ENCODE measurements at regions not wholly inside any gene's neighbourhood (a gene's known extent, or its start where the extent isn't known, plus 50 kb on each side); places are given as distances from the start of the nearest gene placed in this dataset.

DNA sequence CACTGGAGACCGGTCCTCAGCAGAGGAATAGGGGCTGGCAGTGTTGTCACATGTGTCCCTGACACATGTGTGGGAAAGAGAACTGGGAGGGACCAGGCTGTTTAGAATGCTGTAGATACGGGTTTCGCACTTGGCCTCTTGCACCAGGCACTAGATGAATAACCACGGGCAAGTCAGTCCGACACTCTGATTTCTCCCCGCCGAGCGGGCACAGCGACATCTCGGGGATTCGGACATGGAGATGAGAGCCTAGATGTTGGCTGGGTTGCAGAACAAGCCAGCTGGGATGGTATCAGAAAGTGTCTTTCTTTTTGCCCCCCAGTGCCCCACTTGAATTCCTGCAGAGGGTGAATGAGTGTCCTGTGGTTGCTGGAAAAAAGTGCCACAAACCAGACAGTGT lies 80.6 kb upstream of the SLC22A11 start:
- H3K27ac ChIP-seq: no peak overlapping the region
- TF ChIP-seq ZFX (IDR thresholded peaks at IDR 0.05): no peak
- TF ChIP-seq, protein P1, sequence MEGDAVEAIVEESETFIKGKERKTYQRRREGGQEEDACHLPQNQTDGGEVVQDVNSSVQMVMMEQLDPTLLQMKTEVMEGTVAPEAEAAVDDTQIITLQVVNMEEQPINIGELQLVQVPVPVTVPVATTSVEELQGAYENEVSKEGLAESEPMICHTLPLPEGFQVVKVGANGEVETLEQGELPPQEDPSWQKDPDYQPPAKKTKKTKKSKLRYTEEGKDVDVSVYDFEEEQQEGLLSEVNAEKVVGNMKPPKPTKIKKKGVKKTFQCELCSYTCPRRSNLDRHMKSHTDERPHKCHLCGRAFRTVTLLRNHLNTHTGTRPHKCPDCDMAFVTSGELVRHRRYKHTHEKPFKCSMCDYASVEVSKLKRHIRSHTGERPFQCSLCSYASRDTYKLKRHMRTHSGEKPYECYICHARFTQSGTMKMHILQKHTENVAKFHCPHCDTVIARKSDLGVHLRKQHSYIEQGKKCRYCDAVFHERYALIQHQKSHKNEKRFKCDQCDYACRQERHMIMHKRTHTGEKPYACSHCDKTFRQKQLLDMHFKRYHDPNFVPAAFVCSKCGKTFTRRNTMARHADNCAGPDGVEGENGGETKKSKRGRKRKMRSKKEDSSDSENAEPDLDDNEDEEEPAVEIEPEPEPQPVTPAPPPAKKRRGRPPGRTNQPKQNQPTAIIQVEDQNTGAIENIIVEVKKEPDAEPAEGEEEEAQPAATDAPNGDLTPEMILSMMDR (conservative IDR thresholded peaks at IDR 0.05): no peak

DNA sequence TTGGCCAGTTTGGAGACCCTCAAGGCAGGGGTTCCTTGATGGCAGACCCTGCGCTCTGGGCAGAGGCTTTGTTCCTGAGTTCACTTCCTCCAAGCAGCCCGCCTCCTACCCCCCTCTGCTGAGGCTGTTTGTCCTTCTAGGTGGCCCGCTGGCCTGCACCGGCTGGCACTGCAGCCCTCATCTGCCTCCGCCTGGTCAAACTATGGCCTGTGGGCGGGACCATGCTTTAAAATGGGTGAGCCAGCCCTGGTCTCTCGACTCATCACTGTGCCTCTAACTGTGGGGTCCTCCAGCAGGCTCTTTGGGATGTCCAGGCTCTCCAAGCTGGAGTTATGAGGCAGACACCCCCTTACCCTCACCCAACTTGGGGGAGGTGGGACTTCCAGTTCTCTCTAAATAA lies 78.9 kb upstream of the SLC22A11 start:
- no peak overlapping the region for H3K27ac ChIP-seq
- TF ChIP-seq, protein P1 (conservative IDR thresholded peaks at IDR 0.05): no peak
- no peak for TF ChIP-seq ZFX (IDR thresholded peaks at IDR 0.05)

DNA sequence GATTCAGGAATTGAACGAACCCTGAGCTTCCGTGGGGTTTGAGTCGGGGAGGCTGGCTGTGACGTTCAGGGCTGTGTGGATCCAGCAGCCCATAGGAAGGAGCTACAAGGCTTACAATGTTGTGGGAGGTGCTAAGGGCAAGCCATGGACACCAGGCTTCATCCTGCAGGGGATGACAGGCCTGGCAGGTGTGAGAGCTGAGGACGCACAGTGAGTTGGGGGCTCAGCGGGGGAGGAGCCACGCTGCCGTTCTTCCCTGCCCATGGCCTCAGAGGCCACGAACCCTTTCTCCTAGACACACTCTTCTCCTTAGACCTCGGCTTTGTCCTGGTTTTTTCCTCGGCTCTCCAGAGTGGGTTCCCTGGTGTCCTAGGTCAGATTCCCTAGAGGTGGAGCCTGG lies 78.1 kb upstream of the SLC22A11 start:
- H3K27ac ChIP-seq: no peak overlapping the region
- TF ChIP-seq ZFX (IDR thresholded peaks at IDR 0.05): no peak
- TF ChIP-seq, protein P1 (conservative IDR thresholded peaks at IDR 0.05): no peak

DNA sequence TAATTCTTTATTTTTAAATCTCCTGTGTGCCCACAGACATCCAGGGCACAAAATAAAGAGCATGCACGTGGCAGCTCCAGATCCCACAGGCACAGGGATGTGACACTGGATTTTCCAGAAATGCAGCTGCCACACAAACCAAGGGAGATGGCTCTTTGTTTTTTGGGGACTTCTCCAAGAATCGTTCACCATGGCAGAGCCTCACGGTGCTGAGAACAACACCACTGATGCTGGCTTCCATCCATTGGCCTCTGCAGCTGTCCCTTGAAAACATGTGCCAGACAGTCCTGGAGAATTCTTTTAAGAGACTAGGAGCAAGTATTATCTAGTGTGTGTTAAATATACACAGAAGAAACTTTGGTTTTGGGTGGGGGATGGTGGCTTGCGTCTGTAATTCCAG lies 73.2 kb upstream of the SLC22A11 start:
- no peak overlapping the region for H3K27ac ChIP-seq
- TF ChIP-seq, protein P1 (conservative IDR thresholded peaks at IDR 0.05): no peak
- TF ChIP-seq ZFX (IDR thresholded peaks at IDR 0.05): no peak

DNA sequence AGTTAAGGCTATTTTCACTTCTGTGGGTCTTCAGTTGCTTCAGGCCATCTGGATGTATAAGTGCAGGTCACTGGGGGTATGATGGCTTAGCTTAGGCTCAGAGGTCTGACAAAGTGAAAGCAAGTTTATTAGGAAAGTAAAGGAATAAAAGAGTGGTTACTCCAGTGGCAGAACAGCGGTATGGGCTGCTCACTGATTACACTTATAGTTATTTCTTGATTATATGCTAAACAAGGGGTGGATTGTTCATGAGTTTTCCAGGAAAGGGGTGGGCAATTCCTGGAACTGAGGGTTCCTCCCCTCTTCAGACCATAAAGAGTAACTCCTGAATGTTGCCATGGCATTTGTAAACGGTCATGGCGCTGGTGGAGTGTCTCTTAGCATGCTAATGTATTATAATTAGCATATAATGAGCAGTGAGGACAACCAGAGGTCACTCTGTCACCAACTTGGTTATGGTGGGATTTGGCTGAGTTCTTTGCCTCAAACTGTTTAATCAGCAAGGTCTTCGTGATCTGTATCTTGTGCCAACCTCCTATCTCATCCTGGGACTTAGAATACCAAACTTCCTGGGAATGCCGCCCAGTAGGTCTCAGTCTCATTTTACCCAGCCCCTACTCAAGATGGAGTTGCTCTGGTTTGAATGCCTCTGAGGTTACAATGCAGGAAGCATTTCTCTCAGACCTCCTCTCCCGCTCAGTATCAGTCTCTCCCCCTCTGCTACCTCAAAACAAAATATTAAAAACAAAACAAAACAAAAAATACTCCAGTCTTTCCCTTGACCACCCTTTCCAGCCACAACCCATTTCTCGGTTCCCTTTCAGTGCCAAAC lies 71.3 kb upstream of the SLC22A11 start:
- H3K27ac ChIP-seq: no peak overlapping the region
- TF ChIP-seq ZFX (IDR thresholded peaks at IDR 0.05): no peak

DNA sequence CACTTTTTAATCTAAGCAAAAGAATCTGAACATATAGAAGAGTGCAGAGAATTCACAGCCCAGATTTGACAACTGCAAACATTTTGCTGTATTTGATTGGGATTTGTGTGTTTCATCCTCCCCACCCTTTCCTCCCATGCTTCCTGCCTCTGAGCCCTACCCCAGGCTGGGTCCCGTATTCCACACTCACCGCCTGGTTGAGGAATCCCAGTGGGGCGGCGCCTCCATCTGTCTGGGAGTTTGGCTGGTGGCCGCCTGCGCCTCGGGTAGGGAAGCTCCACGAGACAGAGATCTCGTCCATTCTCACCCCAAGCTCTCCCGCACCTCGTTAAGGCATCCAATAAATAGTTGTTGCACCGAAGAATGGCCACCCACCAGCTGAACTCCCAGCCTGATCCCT lies 70.7 kb upstream of the SLC22A11 start:
- TF ChIP-seq, protein P1 (conservative IDR thresholded peaks at IDR 0.05): no peak
- no peak for TF ChIP-seq ZFX (IDR thresholded peaks at IDR 0.05)
- H3K27ac ChIP-seq: no peak overlapping the region

DNA sequence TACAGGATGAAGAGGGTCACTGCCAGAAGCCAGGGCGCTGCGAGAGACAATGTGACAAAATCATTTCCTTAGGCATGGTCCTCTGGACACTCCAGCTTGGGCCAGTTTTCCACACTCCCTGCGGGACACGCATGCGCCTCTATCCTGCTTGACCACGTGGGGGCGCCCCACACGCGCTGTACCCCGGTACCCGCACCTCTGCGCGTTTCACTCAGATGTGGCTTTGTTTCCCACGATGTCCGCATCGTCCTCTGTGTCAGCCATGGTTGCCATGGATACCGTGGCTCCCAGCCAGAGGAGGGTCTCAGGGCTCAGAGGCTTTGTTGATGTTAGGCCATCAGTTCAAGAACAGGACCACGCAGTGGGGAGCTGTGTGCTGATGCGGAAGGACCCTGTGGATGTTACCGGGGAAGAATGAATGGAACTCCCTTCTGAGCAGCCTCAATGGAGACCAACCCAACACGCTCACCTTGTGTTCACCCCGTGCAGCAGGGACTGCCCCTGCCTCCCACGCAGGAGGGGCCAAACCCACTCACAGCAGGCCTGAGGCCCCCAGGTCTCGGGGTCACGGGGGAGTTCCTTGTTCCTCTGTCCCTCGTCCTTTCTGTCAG lies 65.8 kb upstream of the SLC22A11 start:
- H3K27ac ChIP-seq: no peak overlapping the region
- no peak for TF ChIP-seq ZFX (IDR thresholded peaks at IDR 0.05)
- TF ChIP-seq, protein P1 (conservative IDR thresholded peaks at IDR 0.05): peak; percentile 88
